ENCODE measurements at regions not wholly inside any gene's neighbourhood (a gene's known extent, or its start where the extent isn't known, plus 50 kb on each side); places are given as distances from the start of the nearest gene placed in this dataset.

DNA sequence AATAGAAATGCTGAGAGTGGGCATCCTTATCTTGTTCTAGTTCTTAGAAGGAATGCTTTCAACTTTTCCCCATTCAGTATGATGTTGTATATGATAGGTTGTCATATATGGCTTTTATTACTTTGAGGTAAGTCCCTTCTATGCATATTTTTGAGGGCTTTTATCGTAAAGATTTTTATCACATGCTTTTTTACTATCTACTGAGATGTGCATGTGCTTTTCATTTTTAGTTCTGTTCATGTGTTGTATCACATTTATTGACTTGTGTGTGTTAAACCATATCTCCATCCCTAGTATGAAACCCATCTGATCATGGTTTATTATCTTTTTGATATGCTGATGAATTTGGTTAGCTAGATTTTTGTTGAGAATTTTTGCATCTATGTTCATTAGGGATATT is 1008.8 kb downstream of the CNTNAP5 start:
- no peak overlapping the region for H3K4me3 ChIP-seq (ENCODE audit: low read depth, low read length)
- TF ChIP-seq, protein P1, sequence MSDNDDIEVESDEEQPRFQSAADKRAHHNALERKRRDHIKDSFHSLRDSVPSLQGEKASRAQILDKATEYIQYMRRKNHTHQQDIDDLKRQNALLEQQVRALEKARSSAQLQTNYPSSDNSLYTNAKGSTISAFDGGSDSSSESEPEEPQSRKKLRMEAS (IDR thresholded peaks at IDR 0.05; ENCODE audit: low read depth, low read length) = no peak
- TF ChIP-seq POLR2A (IDR thresholded peaks at IDR 0.05; ENCODE audit: extremely low read depth, insufficient read length) = no peak
- TF ChIP-seq, protein P2, sequence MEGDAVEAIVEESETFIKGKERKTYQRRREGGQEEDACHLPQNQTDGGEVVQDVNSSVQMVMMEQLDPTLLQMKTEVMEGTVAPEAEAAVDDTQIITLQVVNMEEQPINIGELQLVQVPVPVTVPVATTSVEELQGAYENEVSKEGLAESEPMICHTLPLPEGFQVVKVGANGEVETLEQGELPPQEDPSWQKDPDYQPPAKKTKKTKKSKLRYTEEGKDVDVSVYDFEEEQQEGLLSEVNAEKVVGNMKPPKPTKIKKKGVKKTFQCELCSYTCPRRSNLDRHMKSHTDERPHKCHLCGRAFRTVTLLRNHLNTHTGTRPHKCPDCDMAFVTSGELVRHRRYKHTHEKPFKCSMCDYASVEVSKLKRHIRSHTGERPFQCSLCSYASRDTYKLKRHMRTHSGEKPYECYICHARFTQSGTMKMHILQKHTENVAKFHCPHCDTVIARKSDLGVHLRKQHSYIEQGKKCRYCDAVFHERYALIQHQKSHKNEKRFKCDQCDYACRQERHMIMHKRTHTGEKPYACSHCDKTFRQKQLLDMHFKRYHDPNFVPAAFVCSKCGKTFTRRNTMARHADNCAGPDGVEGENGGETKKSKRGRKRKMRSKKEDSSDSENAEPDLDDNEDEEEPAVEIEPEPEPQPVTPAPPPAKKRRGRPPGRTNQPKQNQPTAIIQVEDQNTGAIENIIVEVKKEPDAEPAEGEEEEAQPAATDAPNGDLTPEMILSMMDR (IDR thresholded peaks at IDR 0.05; ENCODE audit: low read depth, low read length) = no peak
- no peak for TF ChIP-seq MYC (IDR thresholded peaks at IDR 0.05; ENCODE audit: low read depth, low read length)
- DNase-seq (ENCODE audit: low read depth) = no peak

DNA sequence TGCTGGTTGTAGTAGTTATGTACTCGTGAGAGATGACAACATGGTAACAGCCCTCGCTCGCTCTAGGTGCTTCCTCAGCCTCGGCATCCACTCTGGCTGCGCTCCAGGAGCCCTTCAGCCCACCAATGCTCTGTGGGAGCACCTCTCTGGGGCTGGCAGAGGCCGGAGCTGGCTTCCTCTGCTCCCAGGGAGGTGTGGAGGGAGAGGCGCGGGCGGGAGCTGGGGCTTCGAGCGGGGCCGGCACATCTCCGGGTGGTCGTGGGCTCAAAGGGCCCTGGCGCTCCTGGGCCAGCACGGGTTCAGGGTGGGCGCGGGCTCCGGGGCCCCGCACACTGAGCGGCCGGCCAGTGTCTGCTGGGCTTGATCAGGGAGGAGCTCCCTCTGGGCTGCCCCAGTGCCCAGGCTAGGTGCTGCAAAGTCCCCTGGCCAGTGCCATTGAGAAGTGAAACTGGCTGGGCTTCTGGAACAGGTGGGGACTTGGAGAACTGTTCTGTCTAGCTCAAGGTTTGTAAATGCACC is 1012.1 kb downstream of the CNTNAP5 start:
- TF ChIP-seq, protein P2 (IDR thresholded peaks at IDR 0.05; ENCODE audit: low read depth, low read length) = no peak
- TF ChIP-seq POLR2A (IDR thresholded peaks at IDR 0.05; ENCODE audit: extremely low read depth, insufficient read length) = no peak
- TF ChIP-seq MYC (IDR thresholded peaks at IDR 0.05; ENCODE audit: low read depth, low read length) = no peak
- TF ChIP-seq, protein P1 (IDR thresholded peaks at IDR 0.05; ENCODE audit: low read depth, low read length) = no peak

DNA sequence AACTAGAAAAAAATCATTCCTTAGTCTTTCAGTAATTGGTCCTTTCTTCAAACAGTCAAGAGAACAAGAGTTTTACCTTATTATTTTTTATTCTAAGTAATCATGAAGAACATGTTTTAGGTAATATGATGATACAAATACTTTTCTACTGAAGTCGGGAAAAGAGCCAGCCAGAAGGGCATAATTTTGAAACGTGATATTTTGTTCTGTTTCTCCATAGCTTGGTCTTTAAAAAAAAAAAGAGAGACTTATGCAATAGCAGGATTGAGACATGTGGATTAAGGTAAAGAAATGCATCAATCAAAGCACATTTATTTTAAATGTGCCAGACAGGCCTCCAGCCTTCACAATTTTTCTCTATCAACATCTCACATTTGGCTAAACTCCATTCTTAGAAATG is 1016.8 kb downstream of the CNTNAP5 start:
- H3K4me3 ChIP-seq (ENCODE audit: low read depth, low read length) = no peak overlapping the region
- no peak for DNase-seq (ENCODE audit: low read depth)
- TF ChIP-seq MYC (IDR thresholded peaks at IDR 0.05; ENCODE audit: low read depth, low read length) = no peak

More for the DNA sequence above, 1012.1 kb downstream of the CNTNAP5 start:
- DNase-seq (ENCODE audit: low read depth) = no peak
- no peak overlapping the region for H3K4me3 ChIP-seq (ENCODE audit: low read depth, low read length)

DNA sequence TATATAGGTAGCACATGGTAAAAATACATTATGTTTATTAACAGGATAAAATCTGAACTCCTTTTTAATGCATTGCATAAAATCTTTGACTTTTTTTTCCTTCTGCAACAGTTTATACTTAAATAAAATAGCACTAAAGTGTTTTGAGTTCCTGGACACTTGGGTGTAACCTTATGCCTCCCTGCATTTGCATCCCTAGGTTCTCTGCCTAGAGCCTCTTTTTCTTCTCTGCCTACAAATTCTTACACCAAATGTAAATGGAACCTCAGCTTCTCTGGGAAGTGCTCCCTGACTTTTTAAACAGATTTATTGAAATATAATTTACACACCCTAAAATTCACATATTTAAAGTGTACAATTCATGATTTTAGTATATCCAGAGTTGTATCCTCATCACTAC is 1017.6 kb downstream of the CNTNAP5 start:
- H3K4me3 ChIP-seq (ENCODE audit: low read depth, low read length) = no peak overlapping the region
- TF ChIP-seq MYC (IDR thresholded peaks at IDR 0.05; ENCODE audit: low read depth, low read length) = no peak
- DNase-seq (ENCODE audit: low read depth) = no peak

DNA sequence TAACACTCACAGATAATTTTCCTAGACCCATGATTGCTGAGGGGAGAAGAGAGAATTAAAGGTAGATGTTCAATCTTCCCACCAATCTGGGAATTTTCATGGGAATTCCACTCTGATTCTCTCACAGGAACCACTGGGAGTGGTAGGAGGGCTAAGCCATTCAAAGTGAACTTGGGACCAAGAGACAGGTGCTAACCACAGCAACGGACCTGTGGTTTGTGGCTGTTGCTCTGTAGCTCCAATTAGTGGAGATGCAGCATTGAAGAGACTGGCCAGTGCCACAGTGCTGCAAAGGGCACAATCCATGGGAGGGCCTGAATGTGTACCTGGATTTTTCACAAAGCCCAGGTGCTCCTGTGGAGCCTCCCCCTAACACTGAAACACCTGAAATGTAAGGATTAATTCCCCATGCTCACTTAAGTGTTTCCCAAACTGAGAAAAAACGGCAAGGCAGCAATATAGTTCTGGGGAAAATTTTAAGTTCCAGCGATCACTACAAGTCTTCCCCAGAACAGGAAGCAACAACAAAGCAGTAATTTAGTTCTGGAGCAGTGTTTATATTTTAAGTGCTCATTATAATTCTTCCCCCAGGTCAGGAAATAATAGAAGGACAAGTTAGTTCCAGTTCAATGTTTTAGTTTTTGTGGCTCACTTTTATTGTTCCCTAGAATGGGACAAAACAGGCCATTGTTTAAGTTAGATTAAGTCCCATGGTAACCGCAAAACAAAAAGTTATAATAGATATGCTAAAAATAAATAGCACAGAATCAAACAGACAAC is 1045.8 kb downstream of the CNTNAP5 start:
- no peak overlapping the region for H3K4me3 ChIP-seq (ENCODE audit: low read depth, low read length)
- DNase-seq (ENCODE audit: low read depth) = no peak
- TF ChIP-seq, protein P1 (IDR thresholded peaks at IDR 0.05; ENCODE audit: low read depth, low read length) = no peak
- no peak for TF ChIP-seq MYC (IDR thresholded peaks at IDR 0.05; ENCODE audit: low read depth, low read length)
- TF ChIP-seq POLR2A (IDR thresholded peaks at IDR 0.05; ENCODE audit: extremely low read depth, insufficient read length) = no peak
- TF ChIP-seq, protein P2 (IDR thresholded peaks at IDR 0.05; ENCODE audit: low read depth, low read length) = no peak

DNA sequence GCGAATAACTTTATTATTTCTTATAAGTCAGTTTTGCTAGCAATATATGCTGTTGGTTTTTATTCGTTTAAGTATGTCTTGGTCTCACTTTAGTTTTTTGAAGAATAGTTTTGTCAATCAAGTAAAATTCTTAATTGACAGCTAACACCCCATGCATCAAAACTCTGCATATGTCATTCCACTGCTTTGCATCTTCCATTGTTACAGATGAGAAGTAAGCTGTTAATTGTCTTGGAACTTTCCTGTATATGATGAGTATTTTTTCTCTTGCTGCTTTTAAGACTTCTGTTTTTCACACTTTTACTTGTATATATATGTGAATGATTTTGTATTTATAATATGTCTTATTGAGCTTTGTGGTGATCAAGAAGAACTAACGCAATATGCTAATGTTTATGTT is 1048.4 kb downstream of the CNTNAP5 start:
- no peak for DNase-seq (ENCODE audit: low read depth)
- TF ChIP-seq, protein P1 (IDR thresholded peaks at IDR 0.05; ENCODE audit: low read depth, low read length) = no peak
- TF ChIP-seq, protein P2 (IDR thresholded peaks at IDR 0.05; ENCODE audit: low read depth, low read length) = no peak
- TF ChIP-seq MYC (IDR thresholded peaks at IDR 0.05; ENCODE audit: low read depth, low read length) (no peak), POLR2A (IDR thresholded peaks at IDR 0.05; ENCODE audit: extremely low read depth, insufficient read length) (no peak)
- no peak overlapping the region for H3K4me3 ChIP-seq (ENCODE audit: low read depth, low read length)

DNA sequence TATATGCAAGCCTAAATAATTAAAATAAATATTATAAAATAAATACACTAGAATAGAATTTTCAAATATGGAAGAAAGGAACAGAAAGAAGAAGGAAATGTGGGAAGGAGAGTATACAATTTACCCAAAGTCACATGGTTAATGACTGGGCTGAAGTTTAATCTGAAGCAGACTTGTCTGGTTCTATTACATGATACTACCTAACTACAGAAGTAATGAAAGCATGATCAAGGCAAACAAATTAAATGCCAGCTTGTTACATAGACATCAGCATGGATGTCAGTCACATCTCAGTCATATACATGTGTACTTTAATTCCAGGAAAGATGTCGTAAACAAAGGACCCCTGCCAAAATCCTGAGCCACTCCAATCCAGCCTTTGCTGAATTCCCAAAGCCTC is 1060.8 kb downstream of the CNTNAP5 start:
- H3K4me3 ChIP-seq (ENCODE audit: low read depth, low read length) = no peak overlapping the region
- DNase-seq (ENCODE audit: low read depth) = no peak
- TF ChIP-seq, protein P1 (IDR thresholded peaks at IDR 0.05; ENCODE audit: low read depth, low read length) = no peak
- TF ChIP-seq MYC (IDR thresholded peaks at IDR 0.05; ENCODE audit: low read depth, low read length) = no peak

All from NB4 (cell line).